HFFc6 (cell line): ENCODE measurements at regions not wholly inside any gene's neighbourhood (a gene's known extent, or its start where the extent isn't known, plus 50 kb on each side); places are given as distances from the start of the nearest gene placed in this dataset.
A peak's percentile ranks its signal among the peaks of the same experiment; 100 is the strongest.
"Not testable (repeated sequence)": the region's sequence is repeated elsewhere in the genome, so short reads cannot be mapped to it uniquely, and the experiment has no call there.

Experiments
- DNase-seq: peaks from one replicate; pipeline ENCODE4 v3.0.0-alpha.2; 2018
- H3K27ac Mint-ChIP-seq: 2 replicates; pipeline ENCODE4 v1.8.0; 2020; ENCODE audit warnings: mild to moderate bottlenecking, mixed read lengths
- H3K27me3 Mint-ChIP-seq: 2 replicates; pipeline ENCODE4 v1.8.0; 2021; ENCODE audit warnings: mild to moderate bottlenecking, moderate library complexity, mixed read lengths; ENCODE audit not compliant: insufficient read depth
- H3K36me3 Mint-ChIP-seq: 2 replicates; pipeline ENCODE4 v1.8.0; 2021; ENCODE audit warnings: low read depth, mixed read lengths
- H3K4me1 Mint-ChIP-seq: 2 replicates; pipeline ENCODE4 v1.8.0; 2020; ENCODE audit warnings: low read depth, mixed read lengths
- H3K4me3 Mint-ChIP-seq: 2 replicates; pipeline ENCODE4 v1.8.0; 2020; ENCODE audit warnings: mild to moderate bottlenecking, moderate library complexity, mixed read lengths
- H3K9me3 Mint-ChIP-seq: 2 replicates; pipeline ENCODE4 v1.8.0; 2020; ENCODE audit warnings: mild to moderate bottlenecking, mixed read lengths
- TF ChIP-seq, protein P1 (sequence below): fragments of 200-600 bp; sonication (generic); IDR thresholded peaks from 2 replicates; pipeline ENCODE4 v1.5.0; 2021; ENCODE audit warnings: antibody characterized with exemption, mild to moderate bottlenecking

DNA sequence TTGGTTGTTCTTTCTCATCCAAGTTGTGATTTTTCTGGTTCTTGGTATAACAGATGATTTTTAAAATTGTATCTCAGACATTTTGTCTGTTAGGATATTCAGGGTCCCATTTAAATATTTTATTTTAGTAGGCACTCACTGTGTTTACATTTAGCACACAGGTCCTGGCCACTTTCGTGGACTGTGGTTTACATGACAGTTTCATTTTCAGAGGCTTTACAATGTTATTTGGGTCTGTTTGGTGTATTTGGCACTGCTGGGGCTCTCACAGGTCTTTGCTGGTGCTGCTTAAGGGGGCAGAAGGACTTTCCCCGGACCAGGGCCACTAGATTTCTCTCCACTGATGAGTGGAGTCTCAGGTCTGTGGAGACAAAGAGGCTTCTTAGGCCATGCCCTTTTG is 75.5 kb upstream of the TGM3 start:
- no peaks in the 10 kb centered on the region for H3K27me3 Mint-ChIP-seq
- no peak overlapping the region for H3K27ac Mint-ChIP-seq
- DNase-seq = no peak
- peaks cover 13% of the 10 kb centered on the region for H3K9me3 Mint-ChIP-seq
- H3K36me3 Mint-ChIP-seq = peaks cover 15% of the 10 kb centered on the region
- peaks cover 25% of the 10 kb centered on the region for H3K4me1 Mint-ChIP-seq
- no peak overlapping the region for H3K4me3 Mint-ChIP-seq
- TF ChIP-seq, protein P1, sequence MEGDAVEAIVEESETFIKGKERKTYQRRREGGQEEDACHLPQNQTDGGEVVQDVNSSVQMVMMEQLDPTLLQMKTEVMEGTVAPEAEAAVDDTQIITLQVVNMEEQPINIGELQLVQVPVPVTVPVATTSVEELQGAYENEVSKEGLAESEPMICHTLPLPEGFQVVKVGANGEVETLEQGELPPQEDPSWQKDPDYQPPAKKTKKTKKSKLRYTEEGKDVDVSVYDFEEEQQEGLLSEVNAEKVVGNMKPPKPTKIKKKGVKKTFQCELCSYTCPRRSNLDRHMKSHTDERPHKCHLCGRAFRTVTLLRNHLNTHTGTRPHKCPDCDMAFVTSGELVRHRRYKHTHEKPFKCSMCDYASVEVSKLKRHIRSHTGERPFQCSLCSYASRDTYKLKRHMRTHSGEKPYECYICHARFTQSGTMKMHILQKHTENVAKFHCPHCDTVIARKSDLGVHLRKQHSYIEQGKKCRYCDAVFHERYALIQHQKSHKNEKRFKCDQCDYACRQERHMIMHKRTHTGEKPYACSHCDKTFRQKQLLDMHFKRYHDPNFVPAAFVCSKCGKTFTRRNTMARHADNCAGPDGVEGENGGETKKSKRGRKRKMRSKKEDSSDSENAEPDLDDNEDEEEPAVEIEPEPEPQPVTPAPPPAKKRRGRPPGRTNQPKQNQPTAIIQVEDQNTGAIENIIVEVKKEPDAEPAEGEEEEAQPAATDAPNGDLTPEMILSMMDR = no peak

DNA sequence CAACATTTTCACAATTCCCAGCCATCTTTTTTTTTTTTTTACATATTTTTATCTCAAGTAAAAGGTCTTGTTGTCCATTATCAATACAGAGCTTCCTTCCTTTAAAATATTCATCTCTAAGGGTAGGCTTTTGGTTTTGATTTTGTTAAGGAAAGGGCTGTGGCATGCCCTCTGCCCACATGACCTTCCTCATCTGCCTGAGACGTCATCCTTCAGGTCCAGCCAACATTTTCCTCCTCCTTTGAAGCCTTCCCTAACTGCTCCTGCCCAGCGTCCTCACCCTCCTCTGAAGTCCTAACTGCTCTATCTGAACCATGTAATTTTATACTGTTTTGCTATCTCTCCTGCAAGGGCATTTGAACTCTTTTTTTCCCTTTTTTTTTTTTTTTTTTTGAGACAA is 73.9 kb upstream of the TGM3 start:
- Mint-ChIP-seq H3K4me1 (peaks cover 20% of the 10 kb centered on the region), H3K27me3 (no peaks in the 10 kb centered on the region), H3K36me3 (peaks cover 15% of the 10 kb centered on the region), H3K9me3 (peaks cover 13% of the 10 kb centered on the region), H3K27ac (no peak overlapping the region), H3K4me3 (no peak overlapping the region)
- TF ChIP-seq, protein P1 = no peak
- DNase-seq = no peak

DNA sequence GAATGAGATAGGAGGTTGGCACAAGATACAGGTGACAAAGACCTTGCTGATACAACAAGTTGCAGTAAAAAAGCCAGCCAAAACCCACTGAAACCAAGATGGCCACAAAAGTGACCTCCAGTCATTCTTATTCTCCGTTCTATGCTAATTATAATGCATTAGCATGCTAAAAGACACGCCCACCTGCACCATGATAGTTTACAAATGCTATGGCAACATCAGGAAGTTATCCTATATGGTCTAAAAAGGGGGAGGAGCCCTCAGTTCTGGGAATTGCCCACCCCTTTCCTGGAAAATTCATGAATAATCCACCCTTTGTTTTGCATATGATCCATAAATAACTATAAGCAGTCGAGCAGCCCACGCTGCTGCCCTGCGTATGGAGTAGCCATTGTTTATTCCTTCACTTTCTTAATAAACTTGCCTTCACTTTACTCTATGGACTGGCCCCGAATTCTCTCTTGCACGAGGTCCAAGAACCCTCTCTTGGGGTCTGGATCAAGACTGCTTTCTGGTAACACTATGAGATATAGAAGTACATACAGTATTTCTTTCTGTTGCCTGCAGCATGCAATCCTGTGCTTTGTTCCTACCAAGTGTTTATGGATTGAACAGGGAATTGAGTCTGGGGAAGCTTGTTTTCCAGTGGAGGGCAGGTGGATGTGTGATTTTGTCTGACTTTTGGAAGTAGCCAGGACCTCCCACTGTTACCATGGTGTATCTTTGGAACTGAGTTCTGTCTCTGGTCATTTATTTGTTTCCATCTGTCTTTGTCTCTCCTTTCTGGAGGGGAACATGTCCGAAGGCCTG is 72.0 kb upstream of the TGM3 start:
- Mint-ChIP-seq H3K27me3 (no peaks in the 10 kb centered on the region), H3K27ac (peak overlapping the region; percentile 50), H3K4me1 (peaks cover 26% of the 10 kb centered on the region), H3K36me3 (peaks cover 14% of the 10 kb centered on the region), H3K9me3 (peaks cover 13% of the 10 kb centered on the region), H3K4me3 (no peak overlapping the region)
- no peak for DNase-seq
- TF ChIP-seq, protein P1 = no peak

DNA sequence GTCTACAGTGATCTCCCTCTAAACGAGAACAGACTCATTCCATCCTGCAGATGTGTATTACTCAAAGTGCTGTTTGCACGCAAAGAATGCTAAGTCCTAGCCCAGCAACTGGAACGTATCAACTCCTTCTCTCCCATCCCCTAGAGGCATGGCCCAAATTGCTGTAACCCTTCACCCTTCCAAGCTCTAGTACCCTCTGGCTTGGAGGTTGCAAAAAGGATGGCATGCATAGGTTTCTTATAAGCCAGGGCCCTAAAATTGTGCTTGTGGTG is 71.5 kb upstream of the TGM3 start:
- Mint-ChIP-seq H3K4me1 (peaks cover 31% of the 10 kb centered on the region), H3K27ac (peak overlapping the region; percentile 50), H3K27me3 (no peaks in the 10 kb centered on the region), H3K36me3 (peaks cover 13% of the 10 kb centered on the region), H3K4me3 (no peak overlapping the region), H3K9me3 (peaks cover 8% of the 10 kb centered on the region)
- peak; percentile 27 for DNase-seq
- TF ChIP-seq, protein P1 = no peak

DNA sequence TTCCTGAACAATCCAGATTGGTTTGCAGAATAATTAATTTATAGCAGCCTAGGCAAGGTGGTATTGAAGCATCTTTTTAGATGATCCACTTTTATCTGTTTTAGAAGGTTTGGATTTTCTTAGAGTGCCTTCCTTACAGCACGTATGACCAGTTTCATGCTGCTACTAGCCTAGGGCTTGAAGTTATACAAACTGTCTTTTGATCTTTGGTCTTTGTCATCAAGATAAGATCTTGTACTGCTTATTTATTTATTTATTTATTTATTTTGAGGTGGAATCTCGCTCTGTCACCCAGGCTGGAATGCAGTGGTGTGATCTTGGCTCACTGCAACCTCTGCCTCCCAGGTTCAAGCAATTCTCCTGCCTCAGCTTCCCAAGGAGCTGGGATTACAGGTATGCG is 68.5 kb upstream of the TGM3 start:
- H3K4me1 Mint-ChIP-seq = peaks cover 56% of the 10 kb centered on the region
- H3K27ac Mint-ChIP-seq, DNase-seq, H3K4me3 Mint-ChIP-seq, H3K36me3 Mint-ChIP-seq, H3K9me3 Mint-ChIP-seq, H3K27me3 Mint-ChIP-seq: not testable (repeated sequence)

DNA sequence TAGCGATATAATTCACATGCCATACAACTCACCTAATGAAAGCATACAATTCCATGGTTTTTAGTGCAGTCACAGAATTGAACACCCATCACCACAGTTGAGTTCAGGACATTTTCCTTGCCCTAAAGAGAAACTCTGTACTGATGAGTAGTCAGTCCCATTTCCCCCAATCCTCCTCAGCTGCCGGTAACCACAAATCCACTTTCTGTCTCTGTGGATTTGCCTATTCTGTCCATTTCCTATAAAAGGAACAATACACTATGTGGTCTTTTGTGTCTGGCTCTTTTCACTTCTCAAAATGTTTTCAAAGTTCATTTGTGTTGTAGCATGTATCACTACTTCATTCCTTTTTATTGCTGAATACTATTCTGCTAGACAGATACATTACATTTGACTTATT is 67.9 kb upstream of the TGM3 start:
- Mint-ChIP-seq H3K27me3 (no peaks in the 10 kb centered on the region), H3K36me3 (peaks cover 5% of the 10 kb centered on the region), H3K4me3 (no peak overlapping the region), H3K4me1 (peaks cover 56% of the 10 kb centered on the region), H3K9me3 (no peaks in the 10 kb centered on the region), H3K27ac (no peak overlapping the region)
- TF ChIP-seq, protein P1 = no peak
- no peak for DNase-seq
